ENCODE measurements at regions not wholly inside any gene's neighbourhood (a gene's known extent, or its start where the extent isn't known, plus 50 kb on each side); places are given as distances from the start of the nearest gene placed in this dataset.

- no peaks in the 10 kb centered on the region for H4K20me1 ChIP-seq (ENCODE audit: insufficient read depth, low read length)
- ATAC-seq (no peak), DNase-seq (ENCODE audit: low spot score) (no peak), FAIRE-seq (no peak)
- H3K9me3 ChIP-seq (ENCODE audit: low read length): no peaks in the 10 kb centered on the region
- H3K36me3 ChIP-seq (replicated peaks in 1 of 2; ENCODE audit: control insufficient read depth in 1 of 2, insufficient read depth in 2 of 2, low read length in 2 of 2): no peaks in the 10 kb centered on the region
- BruUV-seq (replicated peaks): no TSS peak
- CTCF ChIA-PET (ENCODE audit: low intra/inter-chr PET ratio, low total read pairs): no interaction called here
- H3K4me3 ChIP-seq (replicated peaks in 1 of 3; ENCODE audit: insufficient read depth in 1 of 3, low read depth in 2 of 3, low read length in 3 of 3): no peak overlapping the region
- H2AFZ ChIP-seq (ENCODE audit: low read length): no peak overlapping the region
- no peaks in the 10 kb centered on the region for H3K4me1 ChIP-seq (ENCODE audit: insufficient read depth, low read length)
- H3K4me2 ChIP-seq (ENCODE audit: low read depth, low read length): no peak overlapping the region
- POLR2A ChIA-PET: no interaction called here
- WGBS (ENCODE audit: low lambda C conversion rate): 0% methylated on average over 1 of the region's 1 CpG
- H3K9ac ChIP-seq (ENCODE audit: insufficient read depth, low read depth, low read length): no peak overlapping the region
- TF ChIP-seq HNRNPUL1 (IDR thresholded peaks at IDR 0.05; ENCODE audit: low read depth, low read length) (no peak), SYNCRIP (IDR thresholded peaks at IDR 0.05; ENCODE audit: insufficient read depth, low read depth, low read length) (no peak), SMC3 (IDR thresholded peaks at IDR 0.05; ENCODE audit: low read length) (no peak), CCAR2 (optimal IDR thresholded peaks at IDR 0.05; ENCODE audit: low read depth, low read length) (no peak), ASH2L (IDR thresholded peaks at IDR 0.05; ENCODE audit: insufficient read length, low read depth, low read length) (no peak), STAT5B (CRISPR knock-in tag; IDR thresholded peaks at IDR 0.05) (no peak), ZFX (CRISPR knock-in tag; IDR thresholded peaks at IDR 0.05; ENCODE audit: low read depth) (no peak), ZNF34 (CRISPR knock-in tag; IDR thresholded peaks at IDR 0.05; ENCODE audit: borderline replicate concordance) (no peak)
- no peaks in the 10 kb centered on the region for H3K79me2 ChIP-seq (ENCODE audit: insufficient read depth, low read length)
- no peak overlapping the region for H3K27ac ChIP-seq (ENCODE audit: extremely low read length, insufficient read depth, low read length)
- in situ Hi-C loops (cut with HindIII; ENCODE audit: extremely low pct_ligation_motif_present, low pct_unique_long_range_greater_than_20kb): no loop called here
- H3K27me3 ChIP-seq (ENCODE audit: control insufficient read depth in 1 of 2, insufficient read depth in 2 of 2, low read length in 2 of 2): no peaks in the 10 kb centered on the region
- intact Hi-C loops (cut with micrococcal nuclease; ENCODE audit: unreplicated experiment): no loop called here
Measured at GRCh38 chr12:76220980-76221379, 127.2 kb downstream of the BBS10 start.

GRCh38 chr12:76219806-76220205, 128.4 kb downstream of the BBS10 start:
- 0% methylated on average over 1 of the region's 1 CpG for WGBS (ENCODE audit: low lambda C conversion rate)
- intact Hi-C loops (cut with micrococcal nuclease; ENCODE audit: unreplicated experiment) (no loop called here), in situ Hi-C loops (cut with HindIII; ENCODE audit: extremely low pct_ligation_motif_present, low pct_unique_long_range_greater_than_20kb) (no loop called here)
- Histone ChIP-seq H3K27me3 (ENCODE audit: control insufficient read depth in 1 of 2, insufficient read depth in 2 of 2, low read length in 2 of 2) (no peaks in the 10 kb centered on the region), H3K27ac (ENCODE audit: extremely low read length, insufficient read depth, low read length) (no peak overlapping the region), H3K4me1 (ENCODE audit: insufficient read depth, low read length) (no peaks in the 10 kb centered on the region), H3K9ac (ENCODE audit: insufficient read depth, low read depth, low read length) (no peak overlapping the region), H4K20me1 (ENCODE audit: insufficient read depth, low read length) (no peaks in the 10 kb centered on the region), H3K36me3 (replicated peaks in 1 of 2; ENCODE audit: control insufficient read depth in 1 of 2, insufficient read depth in 2 of 2, low read length in 2 of 2) (no peaks in the 10 kb centered on the region), H2AFZ (ENCODE audit: low read length) (no peak overlapping the region), H3K4me3 (replicated peaks in 1 of 3; ENCODE audit: insufficient read depth in 1 of 3, low read depth in 2 of 3, low read length in 3 of 3) (no peak overlapping the region), H3K9me3 (ENCODE audit: low read length) (no peaks in the 10 kb centered on the region), H3K79me2 (ENCODE audit: insufficient read depth, low read length) (no peaks in the 10 kb centered on the region), H3K4me2 (ENCODE audit: low read depth, low read length) (no peak overlapping the region)
- TF ChIP-seq ZNF276 (CRISPR knock-in tag; IDR thresholded peaks at IDR 0.05; ENCODE audit: low read depth): no peak
- no peak for TF ChIP-seq SOX13 (IDR thresholded peaks at IDR 0.05)
- peak in 1 of 2 experiments; percentile 50; a peak in 2 of 4 replicates for TF ChIP-seq SOX13 (CRISPR knock-in tag; conservative IDR thresholded peaks at IDR 0.05 in 1 of 2, IDR thresholded peaks at IDR 0.05 in 1 of 2)
- DNase-seq (ENCODE audit: low spot score) (peak; percentile 24), FAIRE-seq (no peak), ATAC-seq (no peak)
- ChIA-PET CTCF (ENCODE audit: low intra/inter-chr PET ratio, low total read pairs) (no interaction called here), POLR2A (no interaction called here)
- BruUV-seq (replicated peaks): no TSS peak
